ENCODE measurements at regions not wholly inside any gene's neighbourhood (a gene's known extent, or its start where the extent isn't known, plus 50 kb on each side); places are given as distances from the start of the nearest gene placed in this dataset.
A peak's percentile ranks its signal among the peaks of the same experiment; 100 is the strongest.

DNA sequence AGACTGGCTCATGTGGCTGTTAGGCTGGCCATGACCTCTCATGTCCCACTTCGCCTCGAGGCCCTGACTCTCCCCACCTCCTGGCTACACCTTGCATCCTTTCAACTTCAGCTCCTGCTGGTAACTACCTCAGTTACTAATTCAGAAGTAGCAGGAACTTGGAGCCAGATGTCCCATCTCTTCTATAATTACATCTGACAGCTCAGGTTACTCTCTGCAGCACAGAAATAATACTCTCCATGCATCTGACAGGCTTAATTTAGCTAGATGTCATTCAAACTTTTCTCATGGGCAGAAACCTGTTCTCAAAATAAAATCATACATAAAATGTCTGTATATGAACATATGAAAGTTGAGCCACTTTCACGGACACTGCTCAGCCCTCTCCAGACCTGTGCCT lies 92.2 kb upstream of the IL33 start:
- peak; percentile 27; the same call in 1 of the 3 replicates for ATAC-seq
- TF ChIP-seq ZNF70 (CRISPR knock-in tag; IDR thresholded peaks at IDR 0.05), result no peak
- TF ChIP-seq BACH2 (CRISPR knock-in tag; IDR thresholded peaks at IDR 0.05; ENCODE audit: borderline replicate concordance), result no peak
- TF ChIP-seq TCF4 (CRISPR knock-in tag; IDR thresholded peaks at IDR 0.05; ENCODE audit: borderline replicate concordance), result no peak
- no peak for TF ChIP-seq ZNF8 (CRISPR knock-in tag; IDR thresholded peaks at IDR 0.05)
- no peak for TF ChIP-seq TSHZ2 (CRISPR knock-in tag; IDR thresholded peaks at IDR 0.05)
- TF ChIP-seq ZC3H10 (CRISPR knock-in tag; IDR thresholded peaks at IDR 0.05), result no peak
- no peak for TF ChIP-seq PPARA (CRISPR knock-in tag; IDR thresholded peaks at IDR 0.05; ENCODE audit: borderline replicate concordance)
- TF ChIP-seq ESRRG (CRISPR knock-in tag; IDR thresholded peaks at IDR 0.05), result no peak
- TF ChIP-seq TOX (CRISPR knock-in tag; IDR thresholded peaks at IDR 0.05; ENCODE audit: borderline replicate concordance), result no peak

- ATAC-seq, result no peak
- no peak for TF ChIP-seq ZNF70 (CRISPR knock-in tag; IDR thresholded peaks at IDR 0.05)
- no peak for TF ChIP-seq CSRNP3 (CRISPR knock-in tag; IDR thresholded peaks at IDR 0.05)
These were observed 93.9 kb upstream of the IL33 start for GRCh38 chr9:6121707-6122106.

GRCh38 chr9:6114424-6114823 lies 99.0 kb upstream of the RANBP6 start:
- no peak for ATAC-seq
- TF ChIP-seq ZC3H10 (CRISPR knock-in tag; IDR thresholded peaks at IDR 0.05), result no peak
- no peak for TF ChIP-seq ZFP3 (CRISPR knock-in tag; IDR thresholded peaks at IDR 0.05)
- no peak for TF ChIP-seq ISL1 (CRISPR knock-in tag; IDR thresholded peaks at IDR 0.05)
- TF ChIP-seq CSDC2 (CRISPR knock-in tag; IDR thresholded peaks at IDR 0.05), result no peak
- no peak for TF ChIP-seq ZNF8 (CRISPR knock-in tag; IDR thresholded peaks at IDR 0.05)

GRCh38 chr9:6113819-6114218 lies 98.4 kb upstream of the RANBP6 start:
- ATAC-seq, result no peak
- no peak for TF ChIP-seq PPARA (CRISPR knock-in tag; IDR thresholded peaks at IDR 0.05; ENCODE audit: borderline replicate concordance)
- no peak for TF ChIP-seq ISL1 (CRISPR knock-in tag; IDR thresholded peaks at IDR 0.05)
- TF ChIP-seq ZFP30 (CRISPR knock-in tag; IDR thresholded peaks at IDR 0.05), result no peak
- no peak for TF ChIP-seq CSRNP3 (CRISPR knock-in tag; IDR thresholded peaks at IDR 0.05)
- no peak for TF ChIP-seq ZC3H10 (CRISPR knock-in tag; IDR thresholded peaks at IDR 0.05)
- no peak for TF ChIP-seq RARB (CRISPR knock-in tag; IDR thresholded peaks at IDR 0.05)
- no peak for TF ChIP-seq OSR1 (CRISPR knock-in tag; IDR thresholded peaks at IDR 0.05)
- TF ChIP-seq POU6F1 (CRISPR knock-in tag; IDR thresholded peaks at IDR 0.05; ENCODE audit: borderline replicate concordance, low read depth), result no peak
- no peak for TF ChIP-seq ZNF70 (CRISPR knock-in tag; IDR thresholded peaks at IDR 0.05)
- TF ChIP-seq CSDC2 (CRISPR knock-in tag; IDR thresholded peaks at IDR 0.05), result no peak
- no peak for TF ChIP-seq SNAI2 (CRISPR knock-in tag; IDR thresholded peaks at IDR 0.05)
- no peak for TF ChIP-seq PATZ1 (CRISPR knock-in tag; IDR thresholded peaks at IDR 0.05; ENCODE audit: borderline replicate concordance)
- no peak for TF ChIP-seq TSHZ2 (CRISPR knock-in tag; IDR thresholded peaks at IDR 0.05)
- TF ChIP-seq ESRRG (CRISPR knock-in tag; IDR thresholded peaks at IDR 0.05), result no peak
- TF ChIP-seq BACH2 (CRISPR knock-in tag; IDR thresholded peaks at IDR 0.05; ENCODE audit: borderline replicate concordance), result no peak
- TF ChIP-seq, protein P1, sequence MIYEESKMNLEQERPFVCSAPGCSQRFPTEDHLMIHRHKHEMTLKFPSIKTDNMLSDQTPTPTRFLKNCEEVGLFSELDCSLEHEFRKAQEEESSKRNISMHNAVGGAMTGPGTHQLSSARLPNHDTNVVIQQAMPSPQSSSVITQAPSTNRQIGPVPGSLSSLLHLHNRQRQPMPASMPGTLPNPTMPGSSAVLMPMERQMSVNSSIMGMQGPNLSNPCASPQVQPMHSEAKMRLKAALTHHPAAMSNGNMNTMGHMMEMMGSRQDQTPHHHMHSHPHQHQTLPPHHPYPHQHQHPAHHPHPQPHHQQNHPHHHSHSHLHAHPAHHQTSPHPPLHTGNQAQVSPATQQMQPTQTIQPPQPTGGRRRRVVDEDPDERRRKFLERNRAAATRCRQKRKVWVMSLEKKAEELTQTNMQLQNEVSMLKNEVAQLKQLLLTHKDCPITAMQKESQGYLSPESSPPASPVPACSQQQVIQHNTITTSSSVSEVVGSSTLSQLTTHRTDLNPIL (CRISPR knock-in tag; IDR thresholded peaks at IDR 0.05; ENCODE audit: low read depth), result no peak
- no peak for TF ChIP-seq ARNTL (CRISPR knock-in tag; IDR thresholded peaks at IDR 0.05; ENCODE audit: borderline replicate concordance, low read depth)
